AG09309 (cell line): ENCODE measurements at regions not wholly inside any gene's neighbourhood (a gene's known extent, or its start where the extent isn't known, plus 50 kb on each side); places are given as distances from the start of the nearest gene placed in this dataset.

Experiments
- DNase-seq: peaks from one replicate; pipeline ENCODE4 v3.0.0-alpha.2; 2010; ENCODE audit warnings: low read depth
- H3K4me3 ChIP-seq: 2 replicates; pipeline ENCODE4 v1.5.1; 2011; ENCODE audit warnings: mild to moderate bottlenecking, low read depth, low read length, moderate library complexity; ENCODE audit not compliant: control insufficient read depth
- TF ChIP-seq, protein P1 (sequence below): IDR thresholded peaks from 2 replicates; pipeline ENCODE4 v1.5.1; 2011; ENCODE audit warnings: mild to moderate bottlenecking, low read depth, low read length, inconsistent platforms; ENCODE audit not compliant: insufficient read depth, control insufficient read depth; ENCODE audit errors: missing control alignments

DNA sequence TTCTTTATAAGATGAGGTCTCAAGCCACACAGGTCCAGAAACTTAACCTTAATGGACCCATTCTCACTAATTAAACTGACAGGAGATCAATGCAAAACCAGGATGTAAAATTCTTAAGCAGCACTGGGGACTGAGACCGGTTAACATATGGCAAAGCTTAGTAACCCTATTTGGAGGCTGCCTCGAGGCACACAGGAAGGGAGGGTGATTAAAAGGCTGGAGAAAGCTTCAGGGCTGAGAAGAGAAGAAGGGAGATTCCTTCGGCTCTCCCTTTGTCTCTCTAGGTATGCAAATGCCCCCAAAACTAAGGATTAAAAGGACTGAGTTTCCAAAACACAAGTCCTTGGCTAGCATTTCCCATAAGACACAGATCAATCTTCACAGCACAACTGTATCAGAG, 120.8 kb upstream of the DSCAM start:
- H3K4me3 ChIP-seq, result no peak overlapping the region
- DNase-seq, result no peak
- TF ChIP-seq, protein P1, sequence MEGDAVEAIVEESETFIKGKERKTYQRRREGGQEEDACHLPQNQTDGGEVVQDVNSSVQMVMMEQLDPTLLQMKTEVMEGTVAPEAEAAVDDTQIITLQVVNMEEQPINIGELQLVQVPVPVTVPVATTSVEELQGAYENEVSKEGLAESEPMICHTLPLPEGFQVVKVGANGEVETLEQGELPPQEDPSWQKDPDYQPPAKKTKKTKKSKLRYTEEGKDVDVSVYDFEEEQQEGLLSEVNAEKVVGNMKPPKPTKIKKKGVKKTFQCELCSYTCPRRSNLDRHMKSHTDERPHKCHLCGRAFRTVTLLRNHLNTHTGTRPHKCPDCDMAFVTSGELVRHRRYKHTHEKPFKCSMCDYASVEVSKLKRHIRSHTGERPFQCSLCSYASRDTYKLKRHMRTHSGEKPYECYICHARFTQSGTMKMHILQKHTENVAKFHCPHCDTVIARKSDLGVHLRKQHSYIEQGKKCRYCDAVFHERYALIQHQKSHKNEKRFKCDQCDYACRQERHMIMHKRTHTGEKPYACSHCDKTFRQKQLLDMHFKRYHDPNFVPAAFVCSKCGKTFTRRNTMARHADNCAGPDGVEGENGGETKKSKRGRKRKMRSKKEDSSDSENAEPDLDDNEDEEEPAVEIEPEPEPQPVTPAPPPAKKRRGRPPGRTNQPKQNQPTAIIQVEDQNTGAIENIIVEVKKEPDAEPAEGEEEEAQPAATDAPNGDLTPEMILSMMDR, result no peak

- DNase-seq, result no peak
- no peak overlapping the region for H3K4me3 ChIP-seq
- TF ChIP-seq, protein P1, result no peak
These were observed 125.2 kb upstream of the DSCAM start for GRCh38 chr21:40972151-40972550.

- H3K4me3 ChIP-seq, result no peak overlapping the region
- TF ChIP-seq, protein P1, result no peak
- DNase-seq, result no peak
These were observed 129.5 kb upstream of the DSCAM start for GRCh38 chr21:40976198-40977109.

GRCh38 chr21:40985370-40985769, 138.4 kb upstream of the DSCAM start:
- TF ChIP-seq, protein P1, result no peak
- H3K4me3 ChIP-seq, result no peak overlapping the region

GRCh38 chr21:40990366-40990765, 143.4 kb upstream of the DSCAM start:
- H3K4me3 ChIP-seq, result no peak overlapping the region
- TF ChIP-seq, protein P1, result no peak
- DNase-seq, result no peak

More at GRCh38 chr21:40985370-40985769, 138.4 kb upstream of the DSCAM start:
- DNase-seq, result no peak

GRCh38 chr21:40997831-40998230, 150.9 kb upstream of the DSCAM start:
- no peak for DNase-seq
- TF ChIP-seq, protein P1, result no peak
- no peak overlapping the region for H3K4me3 ChIP-seq
